HG03378 (cell line): ENCODE measurements at regions not wholly inside any gene's neighbourhood (a gene's known extent, or its start where the extent isn't known, plus 50 kb on each side); places are given as distances from the start of the nearest gene placed in this dataset.
"Not testable (repeated sequence)": the region's sequence is repeated elsewhere in the genome, so short reads cannot be mapped to it uniquely, and the experiment has no call there.

Source experiments
- ATAC-seq: cut with Tn5 transposase; IDR thresholded peaks from one replicate; pipeline ENCODE4 v1.9.1; 2021; ENCODE audit warnings: mild to moderate bottlenecking, moderate library complexity; ENCODE audit not compliant: unreplicated experiment

DNA sequence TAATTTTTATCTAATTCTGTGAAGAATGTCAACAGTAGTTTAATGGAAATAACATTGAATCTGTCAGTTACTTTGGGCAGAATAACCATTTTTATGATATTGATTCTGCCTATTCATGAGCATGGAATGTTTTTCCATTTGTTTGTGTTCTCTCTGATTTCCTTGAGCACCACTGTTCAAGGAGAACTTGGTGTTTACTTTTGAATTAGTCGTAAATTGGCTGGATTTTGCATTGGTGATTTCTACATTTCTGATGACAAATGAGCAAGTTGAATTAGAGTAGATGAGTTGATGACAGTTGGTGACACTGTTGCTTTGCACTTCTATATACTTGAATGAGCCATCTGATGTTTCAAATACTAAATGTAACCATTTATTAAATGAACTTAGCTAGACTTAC, 1007.3 kb upstream of the ADAMTS5 start:
- ATAC-seq: not testable (repeated sequence)

GRCh38 chr21:27968240-27968639, 1001.4 kb upstream of the ADAMTS5 start:
- not testable (repeated sequence) for ATAC-seq

DNA sequence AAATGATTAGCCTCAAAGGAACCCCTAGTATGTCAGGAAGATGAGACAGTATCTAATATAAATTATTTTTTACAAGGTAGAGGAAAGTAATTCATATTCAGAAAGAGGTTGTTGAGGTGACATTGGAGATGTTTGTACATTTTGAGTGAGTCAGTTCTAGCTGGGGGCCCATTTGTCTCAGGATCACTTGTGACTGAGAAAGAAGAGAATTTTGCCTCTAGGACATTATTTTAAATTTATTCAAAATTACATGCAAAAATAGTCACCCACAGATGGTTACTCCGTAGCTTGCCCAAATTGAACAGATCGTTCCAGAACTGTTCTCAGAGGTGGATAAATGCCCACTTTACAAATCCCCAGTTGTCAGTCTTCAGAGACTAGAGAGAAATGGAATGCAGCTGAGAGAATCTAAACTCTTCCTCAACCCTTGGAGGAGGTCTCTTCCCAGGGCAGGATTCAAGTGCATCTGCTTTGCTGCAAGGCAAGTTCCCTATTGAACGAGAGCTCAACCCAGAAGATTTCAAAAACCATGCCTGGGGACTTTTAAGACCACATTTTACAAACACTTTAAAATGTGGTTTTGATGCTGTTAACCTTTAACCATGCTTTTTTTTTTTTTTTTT, 987.8 kb upstream of the ADAMTS5 start:
- ATAC-seq: no peak

DNA sequence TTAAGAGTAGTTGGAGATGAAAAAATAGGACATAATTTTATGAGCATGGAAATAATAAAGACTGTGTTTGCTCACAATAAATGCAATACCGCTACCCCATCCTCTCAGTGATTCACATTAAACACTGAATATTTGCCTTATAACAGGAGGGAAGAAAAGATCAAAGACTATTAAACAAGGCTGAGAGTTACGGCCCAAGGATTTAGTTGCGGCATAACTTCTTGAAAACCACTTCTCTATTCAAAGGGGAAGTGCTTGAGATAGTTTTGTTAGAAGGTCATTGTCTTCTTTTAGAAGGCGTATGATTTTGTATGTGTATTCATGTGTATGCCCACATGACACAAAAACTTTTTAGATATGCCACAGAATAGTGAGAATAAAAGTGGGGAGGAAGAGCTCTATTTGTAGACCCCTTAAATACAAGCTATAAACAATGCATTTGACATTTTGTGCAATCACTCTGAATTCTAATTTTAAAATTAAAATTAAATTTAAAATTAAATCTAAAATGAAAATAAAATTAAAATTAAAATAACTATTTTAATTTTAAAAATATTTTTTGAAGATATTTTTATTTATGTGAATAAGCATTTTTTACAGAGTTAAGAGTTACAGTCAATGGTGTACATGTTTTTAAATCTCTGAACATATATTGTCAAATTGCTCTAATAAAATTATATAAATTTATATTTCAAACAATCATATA, 986.6 kb upstream of the ADAMTS5 start:
- ATAC-seq: no peak

GRCh38 chr21:27949093-27949492, 982.2 kb upstream of the ADAMTS5 start:
- ATAC-seq: not testable (repeated sequence)

- not testable (repeated sequence) for ATAC-seq
Measured at GRCh38 chr21:27930108-27930767, 963.4 kb upstream of the ADAMTS5 start.

DNA sequence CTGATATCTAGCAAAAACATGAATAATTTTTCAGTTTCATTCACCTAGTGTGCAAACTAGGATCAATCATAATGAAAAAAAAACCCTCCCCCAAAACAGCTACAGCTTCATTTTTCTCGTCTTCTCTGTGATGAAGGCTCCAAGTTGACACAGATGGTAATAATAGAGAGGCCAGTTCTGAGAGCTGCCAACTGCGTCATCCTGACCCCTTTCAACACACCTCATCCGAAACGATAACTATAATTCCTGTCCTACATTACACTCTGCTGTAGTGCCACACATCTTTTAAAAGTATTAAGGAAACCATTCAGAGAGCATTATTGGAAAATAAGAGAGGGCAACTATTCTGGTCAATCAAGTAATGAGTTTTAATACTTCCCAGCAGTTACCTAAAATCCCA, 962.3 kb upstream of the ADAMTS5 start:
- not testable (repeated sequence) for ATAC-seq

GRCh38 chr21:27928534-27929115, 961.7 kb upstream of the ADAMTS5 start:
- ATAC-seq: not testable (repeated sequence)

DNA sequence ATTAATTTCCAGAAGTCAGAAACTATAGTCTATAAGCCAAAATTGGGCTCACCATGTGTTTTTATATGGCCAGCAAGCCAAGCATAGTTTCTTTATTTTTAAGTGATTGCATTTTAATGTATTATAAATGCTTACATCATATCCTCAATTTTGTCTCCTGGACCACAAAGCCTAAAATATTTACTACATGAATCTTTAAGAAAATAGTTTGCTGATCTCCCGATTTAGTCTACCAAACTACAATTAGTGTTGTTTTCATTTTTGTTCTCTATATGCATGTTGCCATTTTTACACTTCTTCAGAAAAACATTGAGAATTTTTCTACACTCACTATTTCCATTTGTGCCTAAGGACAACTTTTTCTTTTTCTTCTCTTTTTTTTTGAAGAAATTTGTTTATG, 954.5 kb upstream of the ADAMTS5 start:
- ATAC-seq: not testable (repeated sequence)

- ATAC-seq: not testable (repeated sequence)
Measured at GRCh38 chr21:27917966-27918365, 951.1 kb upstream of the ADAMTS5 start.

GRCh38 chr21:27916326-27916725, 949.4 kb upstream of the ADAMTS5 start:
- not testable (repeated sequence) for ATAC-seq

DNA sequence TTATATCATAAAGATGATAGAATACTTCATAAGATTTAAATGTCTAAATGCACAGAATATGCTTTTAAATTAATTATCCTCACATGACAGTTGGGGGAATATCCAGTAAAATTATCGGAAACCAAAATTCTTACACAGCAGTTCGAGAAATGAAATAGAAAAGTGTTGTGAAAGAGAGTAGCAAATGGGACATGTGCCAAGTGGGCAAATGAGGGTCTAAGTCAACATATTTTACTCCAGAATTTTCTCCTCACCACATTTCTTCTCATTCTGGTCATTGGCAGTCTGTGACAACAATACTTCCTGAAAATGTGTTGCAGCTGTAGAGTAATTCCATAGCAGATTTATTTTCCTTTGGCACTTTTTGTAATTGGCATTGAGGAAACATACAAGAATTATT, 945.2 kb upstream of the ADAMTS5 start:
- ATAC-seq: not testable (repeated sequence)

DNA sequence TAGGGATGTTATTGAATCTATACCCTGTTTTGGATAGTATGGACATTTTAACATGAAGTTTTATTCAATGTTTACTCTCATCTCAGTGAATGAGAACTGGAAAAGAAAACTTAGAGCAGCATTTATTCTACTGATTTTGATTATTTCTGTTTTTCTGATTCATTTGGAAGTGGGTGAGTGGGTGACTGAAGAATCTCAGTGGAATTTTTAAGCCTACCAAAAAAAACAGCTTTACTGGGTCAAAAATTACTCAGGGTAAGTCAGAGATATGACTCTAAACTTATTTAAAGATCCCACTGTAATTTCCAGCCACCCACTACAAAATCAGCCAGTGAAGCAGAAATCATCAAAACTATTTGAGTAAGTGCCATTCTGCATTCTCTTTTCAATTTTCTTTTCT, 942.6 kb upstream of the ADAMTS5 start:
- ATAC-seq: not testable (repeated sequence)

- not testable (repeated sequence) for ATAC-seq
Measured at GRCh38 chr21:27908816-27909215, 941.9 kb upstream of the ADAMTS5 start.

DNA sequence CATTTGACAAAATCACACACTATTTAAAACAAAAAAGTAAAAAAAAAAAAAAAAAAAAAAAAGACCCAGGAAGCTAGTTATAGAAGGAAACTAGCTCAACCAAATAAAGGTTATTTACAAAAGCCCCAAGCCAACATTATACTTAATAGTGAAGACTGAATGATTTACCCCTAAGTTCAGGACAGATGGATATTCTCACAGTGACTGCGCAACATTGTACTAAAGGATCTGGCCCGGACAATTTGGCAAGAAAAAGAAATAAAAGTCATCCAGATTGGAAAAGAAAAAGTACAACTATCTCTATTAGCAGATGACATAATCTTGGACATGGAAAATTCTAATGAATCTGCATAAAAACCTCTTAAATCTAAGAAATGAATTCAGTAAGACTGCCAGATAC, 936.0 kb upstream of the ADAMTS5 start:
- ATAC-seq: not testable (repeated sequence)

GRCh38 chr21:27893619-27894018, 926.7 kb upstream of the ADAMTS5 start:
- ATAC-seq: not testable (repeated sequence)

DNA sequence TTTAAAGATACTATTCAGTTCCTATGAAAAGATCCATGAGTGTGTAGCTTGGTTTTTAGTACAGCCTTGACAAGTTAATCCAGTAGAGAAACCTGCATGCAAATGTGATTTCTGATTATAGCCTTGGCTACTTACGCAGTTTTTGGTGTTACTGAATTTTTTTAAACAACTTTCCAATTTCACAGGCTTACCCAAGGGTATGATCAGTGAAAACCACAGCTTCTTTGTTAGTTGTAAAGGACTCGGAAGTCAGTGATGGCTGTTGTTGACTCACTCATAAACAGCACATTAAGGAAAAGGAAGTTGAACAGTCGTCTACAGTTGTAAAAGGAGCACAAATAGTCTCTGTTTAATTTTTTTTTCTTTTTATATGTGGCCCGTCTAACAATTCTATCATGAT, 924.6 kb upstream of the ADAMTS5 start:
- ATAC-seq: not testable (repeated sequence)

GRCh38 chr21:27887808-27888455, 921.0 kb upstream of the ADAMTS5 start:
- ATAC-seq: not testable (repeated sequence)

GRCh38 chr21:27885296-27885711, 918.4 kb upstream of the ADAMTS5 start:
- no peak for ATAC-seq

GRCh38 chr21:27881331-27881730, 914.4 kb upstream of the ADAMTS5 start:
- not testable (repeated sequence) for ATAC-seq

GRCh38 chr21:27872411-27872810, 905.5 kb upstream of the ADAMTS5 start:
- ATAC-seq: not testable (repeated sequence)
